ENCODE measurements at regions not wholly inside any gene's neighbourhood (a gene's known extent, or its start where the extent isn't known, plus 50 kb on each side); places are given as distances from the start of the nearest gene placed in this dataset.
A peak's percentile ranks its signal among the peaks of the same experiment; 100 is the strongest.
"Not testable (repeated sequence)": the region's sequence is repeated elsewhere in the genome, so short reads cannot be mapped to it uniquely, and the experiment has no call there.

DNA sequence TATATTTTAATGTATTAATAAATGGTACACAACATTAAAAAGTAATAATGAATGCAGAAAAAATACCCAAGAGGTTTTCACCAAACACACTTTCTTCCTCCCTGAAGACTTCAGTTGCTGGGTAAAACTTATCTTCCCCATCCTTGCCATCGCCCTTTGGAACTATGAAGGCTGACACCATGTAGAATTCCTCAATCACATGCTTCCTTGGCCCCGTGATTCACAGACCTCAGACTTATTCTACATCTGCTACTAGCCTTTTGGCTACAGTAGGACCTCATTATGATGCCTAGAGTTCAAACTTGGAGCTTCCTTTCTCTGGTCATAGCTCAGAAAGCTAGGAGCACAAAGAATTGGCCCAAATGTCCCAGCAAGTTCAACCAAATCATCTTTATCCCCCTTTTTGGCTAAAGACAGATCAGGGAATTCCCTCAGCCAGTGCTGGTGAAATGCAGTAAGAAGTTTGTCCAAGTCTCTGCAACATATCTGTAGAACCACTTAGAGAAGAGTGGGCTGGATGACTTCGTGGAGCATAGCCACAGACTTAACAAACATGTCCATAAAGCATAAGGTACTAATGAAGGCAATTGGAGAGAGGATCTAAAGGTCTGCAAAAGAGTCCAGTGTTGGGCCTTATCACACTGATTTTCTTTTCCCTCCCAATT lies 253.5 kb downstream of the SEC61B start:
- POLR2A ChIA-PET: no interaction called here

DNA sequence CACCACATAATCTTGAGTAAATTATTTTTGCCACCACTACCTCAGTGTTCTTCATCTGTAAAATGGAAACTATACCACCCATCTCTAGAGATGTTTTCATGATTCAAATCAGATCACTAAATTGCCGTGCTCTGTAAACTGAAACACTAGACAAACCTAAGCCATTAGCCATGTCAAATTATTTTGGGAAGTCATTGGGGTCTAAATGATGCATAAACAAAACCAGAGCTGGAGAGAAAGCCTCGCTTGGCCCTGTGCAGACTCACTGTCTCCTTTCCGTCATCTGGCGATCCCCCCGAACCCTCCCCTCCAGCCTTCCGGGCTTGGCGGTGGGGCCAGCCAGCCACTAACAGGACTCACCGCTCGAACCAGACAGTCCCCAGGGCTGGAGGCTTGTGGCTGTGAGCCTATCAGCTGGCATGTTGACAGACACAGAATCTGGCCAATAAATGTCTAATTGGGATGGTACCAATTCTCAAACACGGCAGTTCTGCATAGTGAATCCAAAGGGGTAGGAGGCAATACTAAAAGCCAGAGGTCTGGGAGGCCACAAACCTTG lies 256.5 kb downstream of the SEC61B start:
- no peaks in the 10 kb centered on the region for H3K4me1 Mint-ChIP-seq
- H3K27me3 Mint-ChIP-seq: peaks cover 22% of the 10 kb centered on the region
- no peaks in the 10 kb centered on the region for H3K36me3 Mint-ChIP-seq
- DNase-seq (no peak), ATAC-seq (ENCODE audit: low read depth) (no peak)
- H3K4me3 Mint-ChIP-seq: no peak overlapping the region
- no peak overlapping the region for H3K27ac Mint-ChIP-seq
- POLR2A ChIA-PET: no interaction called here
- H3K9me3 Mint-ChIP-seq: no peaks in the 10 kb centered on the region

More for the DNA sequence above, 253.5 kb downstream of the SEC61B start:
- ATAC-seq (ENCODE audit: low read depth): no peak
- Mint-ChIP-seq H3K27me3 (peaks cover 19% of the 10 kb centered on the region), H3K36me3 (no peaks in the 10 kb centered on the region), H3K27ac (no peak overlapping the region), H3K4me1 (no peaks in the 10 kb centered on the region), H3K9me3 (no peaks in the 10 kb centered on the region), H3K4me3 (no peak overlapping the region)
- DNase-seq: no peak

DNA sequence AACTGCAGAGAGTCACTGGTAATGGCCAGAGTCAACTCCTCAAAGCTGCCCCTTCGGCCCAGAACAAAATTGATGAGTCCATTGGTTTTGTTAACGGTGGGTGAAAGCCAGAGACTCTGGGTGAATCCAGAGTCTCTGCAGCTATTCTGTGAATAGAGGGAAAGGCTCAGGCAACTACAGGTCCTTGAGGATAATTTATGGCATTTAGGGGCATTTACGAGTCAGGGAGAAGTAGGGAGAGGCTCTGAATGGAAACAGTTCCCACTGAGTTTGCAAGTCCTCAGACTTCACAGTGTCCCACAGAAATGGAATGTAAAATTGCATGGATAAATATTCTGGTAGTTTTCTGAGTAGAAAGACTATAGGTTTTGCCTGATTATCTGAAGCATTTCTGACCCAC lies 257.8 kb downstream of the SEC61B start:
- Mint-ChIP-seq H3K4me3 (no peak overlapping the region), H3K9me3 (no peaks in the 10 kb centered on the region), H3K36me3 (no peaks in the 10 kb centered on the region), H3K27ac (no peak overlapping the region), H3K4me1 (no peaks in the 10 kb centered on the region), H3K27me3 (peaks cover 22% of the 10 kb centered on the region)
- ATAC-seq (ENCODE audit: low read depth): no peak
- POLR2A ChIA-PET: no interaction called here
- DNase-seq: no peak

DNA sequence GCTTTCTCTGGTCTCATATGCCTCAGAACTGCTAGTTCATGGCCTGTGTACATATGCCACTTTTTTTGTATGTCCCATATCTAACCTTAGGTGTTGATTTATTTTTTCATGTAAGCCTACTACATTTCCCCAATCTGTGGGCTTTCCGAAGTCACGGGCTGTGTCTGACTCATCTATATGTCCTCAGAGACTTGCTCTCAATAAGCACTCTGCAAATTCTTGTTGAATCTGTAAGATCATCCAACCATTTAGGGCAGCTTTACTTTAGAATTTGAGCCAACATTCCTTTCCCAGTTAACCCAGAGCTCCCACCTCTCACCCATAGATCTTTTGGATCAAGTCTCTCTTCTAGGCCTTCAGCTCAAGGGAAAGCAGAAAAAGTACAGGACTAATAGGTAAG lies 263.4 kb downstream of the SEC61B start:
- ATAC-seq (ENCODE audit: low read depth) (no peak), DNase-seq (no peak)
- Mint-ChIP-seq H3K27me3 (peaks cover 14% of the 10 kb centered on the region), H3K4me1 (no peaks in the 10 kb centered on the region), H3K27ac (no peak overlapping the region), H3K4me3 (no peak overlapping the region), H3K36me3 (no peaks in the 10 kb centered on the region), H3K9me3 (no peaks in the 10 kb centered on the region)
- POLR2A ChIA-PET: no interaction called here

DNA sequence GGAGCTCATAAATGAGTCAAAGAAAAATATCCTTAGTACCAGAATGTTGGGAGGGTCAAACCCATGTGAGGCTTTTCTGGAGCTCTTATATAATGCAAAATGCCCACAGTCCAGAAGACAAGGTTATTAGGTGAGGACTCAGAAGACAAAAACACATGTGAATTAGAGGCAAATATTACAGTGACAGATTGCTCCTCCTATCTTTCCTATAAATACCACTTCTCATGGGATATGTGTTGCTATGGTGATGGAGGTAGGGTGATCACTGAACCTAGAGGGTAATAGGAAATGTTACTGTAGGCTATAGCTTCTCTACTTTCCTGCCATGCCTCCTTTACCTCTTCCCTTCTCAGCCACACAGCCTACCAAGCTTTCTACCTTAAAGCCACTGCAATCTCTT lies 264.6 kb downstream of the SEC61B start:
- Mint-ChIP-seq H3K4me1 (peaks cover 2% of the 10 kb centered on the region), H3K27ac (no peak overlapping the region), H3K4me3 (no peak overlapping the region), H3K9me3 (no peaks in the 10 kb centered on the region), H3K36me3 (no peaks in the 10 kb centered on the region), H3K27me3 (peaks cover 20% of the 10 kb centered on the region)
- DNase-seq (no peak), ATAC-seq (ENCODE audit: low read depth) (no peak)
- POLR2A ChIA-PET: no interaction called here

DNA sequence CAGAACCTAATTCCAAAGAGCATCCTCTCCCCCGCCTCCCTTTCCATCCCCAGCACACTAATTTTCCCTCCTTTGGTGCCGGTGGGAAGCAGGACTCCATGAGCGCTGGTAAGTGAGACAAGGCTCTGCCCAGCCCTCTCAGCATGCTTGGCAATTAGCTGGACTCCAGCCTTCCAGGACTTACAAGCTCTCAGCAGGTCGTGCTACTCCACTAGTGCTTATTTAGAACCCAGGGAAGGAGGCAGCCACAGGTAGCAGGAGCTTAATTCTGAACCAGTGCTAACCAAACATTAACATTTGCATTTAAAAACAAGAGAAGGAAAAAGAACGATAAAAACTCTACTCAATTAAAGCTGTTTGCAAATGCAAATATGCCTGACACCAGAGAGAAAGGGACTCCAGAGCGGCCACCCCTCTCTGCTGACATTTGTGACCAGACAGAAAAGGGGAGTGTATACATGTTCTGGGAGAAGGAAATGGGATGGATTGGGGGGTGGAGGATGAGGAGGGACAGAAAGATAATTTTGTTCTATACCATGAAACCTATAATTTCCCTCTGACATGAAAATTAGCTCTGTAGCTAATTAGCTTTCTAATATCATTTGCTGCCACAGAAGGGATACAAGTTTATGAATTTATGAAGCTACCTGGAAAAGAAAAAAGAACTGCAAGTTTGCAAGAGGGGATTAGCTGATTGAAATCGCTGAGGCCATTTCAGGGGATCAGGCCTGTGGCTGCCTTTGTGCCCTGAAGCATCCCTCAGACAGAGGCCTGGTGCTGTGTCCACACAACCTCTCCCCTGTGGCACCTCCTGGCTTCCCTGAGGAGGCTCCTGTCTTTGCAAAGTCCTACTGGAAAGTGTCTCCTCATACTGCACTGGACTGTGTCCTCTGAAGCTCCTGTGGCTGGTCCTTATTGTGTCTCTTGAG lies 266.3 kb downstream of the SEC61B start:
- ATAC-seq (ENCODE audit: low read depth): no peak
- H3K4me1 Mint-ChIP-seq: peaks cover 7% of the 10 kb centered on the region
- POLR2A ChIA-PET: no interaction called here
- H3K36me3 Mint-ChIP-seq: no peaks in the 10 kb centered on the region
- H3K27me3 Mint-ChIP-seq: peaks cover 16% of the 10 kb centered on the region
- no peak overlapping the region for H3K4me3 Mint-ChIP-seq
- no peak for DNase-seq
- H3K27ac Mint-ChIP-seq: no peak overlapping the region
- H3K9me3 Mint-ChIP-seq: no peaks in the 10 kb centered on the region

DNA sequence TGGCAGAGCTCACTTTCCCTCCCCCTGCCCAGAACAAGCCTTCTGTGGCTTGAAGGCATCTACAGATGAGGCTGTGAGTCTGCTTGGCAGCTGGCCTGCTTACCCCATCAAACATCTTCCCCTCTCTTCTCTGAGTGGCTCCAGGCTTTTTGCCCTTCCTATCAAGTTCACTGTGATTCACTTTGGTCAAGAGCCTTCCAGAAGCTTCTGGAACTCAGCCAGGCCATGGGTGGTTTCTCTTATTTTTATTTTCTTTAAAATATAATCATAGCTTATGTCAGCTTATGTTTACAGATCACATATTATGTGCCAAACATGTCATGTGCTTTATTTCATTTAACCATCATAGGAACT lies 267.0 kb downstream of the SEC61B start:
- DNase-seq (no peak), ATAC-seq (ENCODE audit: low read depth) (no peak)
- Mint-ChIP-seq H3K27ac (no peak overlapping the region), H3K27me3 (peaks cover 14% of the 10 kb centered on the region), H3K4me3 (no peak overlapping the region), H3K9me3 (no peaks in the 10 kb centered on the region), H3K36me3 (no peaks in the 10 kb centered on the region), H3K4me1 (peaks cover 7% of the 10 kb centered on the region)
- POLR2A ChIA-PET: no interaction called here

DNA sequence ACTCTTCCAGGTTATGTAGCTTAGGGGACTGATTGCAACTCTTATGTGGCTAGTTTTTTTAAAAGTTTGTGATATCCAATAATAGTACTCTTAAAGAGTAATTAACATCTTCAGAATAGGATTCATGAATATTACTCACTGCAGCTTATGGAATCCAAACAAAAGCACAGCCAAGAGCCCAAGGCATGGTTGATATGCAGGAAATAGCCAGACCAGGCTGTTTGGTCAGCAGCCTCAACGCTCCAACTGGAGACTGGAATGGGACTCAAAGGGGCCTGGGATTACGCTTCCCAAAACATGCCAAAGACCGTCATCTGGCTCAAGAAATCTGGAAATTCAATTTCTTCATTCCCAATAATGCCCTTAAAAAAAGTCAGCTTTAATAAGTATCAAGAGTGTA lies 268.6 kb downstream of the SEC61B start:
- no peaks in the 10 kb centered on the region for H3K36me3 Mint-ChIP-seq
- H3K4me3 Mint-ChIP-seq: no peak overlapping the region
- no peak overlapping the region for H3K27ac Mint-ChIP-seq
- POLR2A ChIA-PET: no interaction called here
- peaks cover 14% of the 10 kb centered on the region for H3K27me3 Mint-ChIP-seq
- H3K4me1 Mint-ChIP-seq: peaks cover 7% of the 10 kb centered on the region
- no peak for ATAC-seq (ENCODE audit: low read depth)
- peaks cover under 1% of the 10 kb centered on the region for H3K9me3 Mint-ChIP-seq
- DNase-seq: no peak

DNA sequence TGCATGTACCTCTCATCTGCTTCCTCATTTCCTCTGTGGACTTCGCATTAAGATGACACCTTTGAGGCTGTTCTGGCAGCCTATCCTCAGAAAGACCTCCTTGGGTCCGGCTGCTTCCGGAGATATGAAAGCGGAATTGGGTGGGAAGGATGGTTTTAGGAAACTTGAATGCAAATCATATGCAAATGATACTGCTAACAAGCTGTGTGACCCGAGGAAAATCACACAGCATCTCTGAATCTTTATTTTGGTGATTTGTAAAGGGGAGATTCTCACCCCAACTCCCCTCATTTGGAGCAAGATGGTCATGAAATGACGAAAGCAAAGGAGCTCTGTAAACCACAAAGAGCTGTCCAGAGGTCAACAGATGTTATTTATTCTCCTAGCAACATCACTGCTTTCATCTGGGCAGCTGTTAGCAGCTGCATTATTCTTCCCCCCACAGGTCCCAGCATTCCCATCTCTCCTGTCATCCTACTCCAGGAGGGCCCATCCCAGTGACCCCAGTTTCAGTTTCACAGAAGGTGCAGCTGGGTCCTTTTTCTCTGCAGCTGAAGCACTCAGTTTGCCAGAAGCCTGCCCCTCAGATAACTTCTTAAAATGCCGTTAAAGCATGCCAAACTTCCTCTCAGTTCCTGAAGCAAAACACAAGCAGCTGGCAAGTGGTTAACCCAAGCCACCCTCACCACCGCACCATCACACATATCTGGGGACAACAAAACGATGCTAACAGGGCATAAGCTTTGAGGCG lies 269.5 kb downstream of the SEC61B start:
- no peaks in the 10 kb centered on the region for H3K36me3 Mint-ChIP-seq
- POLR2A ChIA-PET: no interaction called here
- ATAC-seq (ENCODE audit: low read depth) (no peak), DNase-seq (peak; percentile 33)
- H3K4me1 Mint-ChIP-seq: peaks cover 7% of the 10 kb centered on the region
- H3K27me3 Mint-ChIP-seq: peaks cover 20% of the 10 kb centered on the region
- no peak overlapping the region for H3K27ac Mint-ChIP-seq
- H3K9me3 Mint-ChIP-seq: peaks cover 4% of the 10 kb centered on the region
- peak overlapping the region; percentile 6 for H3K4me3 Mint-ChIP-seq

DNA sequence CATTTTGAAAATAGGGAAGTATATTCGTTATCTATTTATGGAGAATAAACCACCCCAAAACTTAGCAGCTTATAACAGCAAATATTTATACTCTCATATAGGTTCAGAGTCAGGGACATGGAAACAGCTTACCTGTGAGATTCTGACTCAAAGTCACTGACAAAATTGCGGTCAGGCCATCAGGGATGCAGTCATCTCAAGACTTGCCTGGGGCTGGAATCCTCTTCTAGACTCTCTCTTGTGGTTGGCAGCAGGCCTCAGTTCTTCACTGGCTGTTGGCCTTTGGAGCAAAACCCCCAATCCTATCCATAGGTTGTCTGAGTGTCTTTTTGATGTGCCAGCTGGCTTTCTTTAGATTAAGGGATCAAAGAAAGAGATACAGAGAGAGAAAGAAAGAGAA lies 275.6 kb downstream of the SEC61B start:
- H3K9me3 Mint-ChIP-seq: peaks cover 7% of the 10 kb centered on the region
- ATAC-seq (ENCODE audit: low read depth): no peak
- no peak overlapping the region for H3K4me3 Mint-ChIP-seq
- POLR2A ChIA-PET: no interaction called here
- H3K27ac Mint-ChIP-seq: no peak overlapping the region
- DNase-seq: no peak
- H3K36me3 Mint-ChIP-seq: no peaks in the 10 kb centered on the region
- H3K4me1 Mint-ChIP-seq: no peaks in the 10 kb centered on the region
- peaks cover 13% of the 10 kb centered on the region for H3K27me3 Mint-ChIP-seq

DNA sequence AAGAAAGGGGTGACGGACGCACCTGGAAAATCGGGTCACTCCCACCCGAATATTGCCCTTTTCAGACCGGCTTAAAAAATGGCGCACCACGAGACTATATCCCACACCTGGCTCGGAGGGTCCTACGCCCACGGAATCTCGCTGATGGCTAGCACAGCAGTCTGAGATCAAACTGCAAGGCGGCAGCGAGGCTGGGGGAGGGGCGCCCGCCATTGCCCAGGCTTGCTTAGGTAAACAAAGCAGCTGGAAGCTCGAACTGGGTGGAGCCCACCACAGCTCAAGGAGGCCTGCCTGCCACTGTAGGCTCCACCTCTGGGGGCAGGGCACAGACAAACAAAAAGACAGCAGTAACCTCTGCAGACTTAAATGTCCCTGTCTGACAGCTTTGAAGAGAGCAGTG lies 276.9 kb downstream of the SEC61B start:
- DNase-seq; H3K36me3 Mint-ChIP-seq; H3K4me1 Mint-ChIP-seq; H3K4me3 Mint-ChIP-seq; ATAC-seq (ENCODE audit: low read depth); H3K27ac Mint-ChIP-seq; H3K9me3 Mint-ChIP-seq; POLR2A ChIA-PET; H3K27me3 Mint-ChIP-seq: not testable (repeated sequence)

DNA sequence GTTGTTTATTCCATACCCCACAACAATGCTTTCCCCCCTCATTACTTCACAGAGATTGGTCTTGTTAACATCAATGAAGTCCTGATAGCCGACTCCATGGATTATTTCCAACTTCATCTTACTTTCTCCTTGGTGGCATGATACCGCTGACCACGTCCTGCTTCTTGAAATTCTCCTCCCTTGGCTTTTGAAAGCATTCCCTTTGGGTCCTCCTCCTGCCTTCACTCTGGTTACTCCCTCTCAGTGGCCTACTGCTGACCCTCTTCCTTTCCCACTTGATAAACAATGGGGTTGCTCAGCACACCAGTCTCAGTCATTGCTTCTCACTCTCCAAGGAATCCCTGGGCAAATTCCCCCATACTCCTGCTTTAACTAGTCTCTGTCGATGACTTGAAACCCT lies 283.9 kb downstream of the SEC61B start:
- H3K36me3 Mint-ChIP-seq: no peaks in the 10 kb centered on the region
- DNase-seq (no peak), ATAC-seq (ENCODE audit: low read depth) (no peak)
- POLR2A ChIA-PET: no interaction called here
- no peaks in the 10 kb centered on the region for H3K9me3 Mint-ChIP-seq
- peaks cover 11% of the 10 kb centered on the region for H3K27me3 Mint-ChIP-seq
- no peaks in the 10 kb centered on the region for H3K4me1 Mint-ChIP-seq
- H3K4me3 Mint-ChIP-seq: no peak overlapping the region
- no peak overlapping the region for H3K27ac Mint-ChIP-seq

DNA sequence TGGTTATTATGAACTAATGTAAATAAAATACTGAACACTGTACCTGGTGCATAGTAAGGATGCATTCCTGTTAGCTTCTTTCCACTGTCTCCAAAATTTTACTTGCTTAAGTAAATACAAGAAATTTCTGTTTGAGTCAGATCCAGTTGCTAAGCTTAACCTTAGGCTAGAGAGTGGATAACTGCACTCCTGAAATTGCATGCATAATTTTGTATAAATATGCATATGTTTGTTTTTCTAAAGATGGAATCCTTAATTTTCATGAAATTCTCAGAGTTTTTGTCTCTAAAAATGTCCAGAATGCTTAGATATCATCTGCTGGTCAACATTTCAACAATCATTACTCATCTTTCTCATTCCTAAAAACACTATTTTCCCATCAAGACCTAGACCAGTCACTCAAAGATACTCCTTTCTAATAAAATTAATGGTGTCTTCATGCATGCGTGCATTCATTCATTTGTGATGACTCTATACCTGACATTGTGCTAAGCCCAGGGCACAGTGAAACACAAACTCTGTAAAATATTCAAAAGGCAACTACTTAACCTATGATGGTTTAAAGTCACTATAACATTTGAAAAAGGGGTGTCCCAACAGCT lies 284.8 kb downstream of the SEC61B start:
- no peak overlapping the region for H3K4me3 Mint-ChIP-seq
- H3K27me3 Mint-ChIP-seq: peaks cover 11% of the 10 kb centered on the region
- ATAC-seq (ENCODE audit: low read depth) (no peak), DNase-seq (no peak)
- no peak overlapping the region for H3K27ac Mint-ChIP-seq
- POLR2A ChIA-PET: no interaction called here
- H3K9me3 Mint-ChIP-seq: no peaks in the 10 kb centered on the region
- H3K4me1 Mint-ChIP-seq: no peaks in the 10 kb centered on the region
- no peaks in the 10 kb centered on the region for H3K36me3 Mint-ChIP-seq
